GM12878 (cell line): ENCODE measurements at regions not wholly inside any gene's neighbourhood (a gene's known extent, or its start where the extent isn't known, plus 50 kb on each side); places are given as distances from the start of the nearest gene placed in this dataset.

ENCODE experiments used
- ATAC-seq: fragments of 200-7000 bp; cut with Tn5 transposase; 3 replicates; pipeline ENCODE4 v1.9.1; 2020; ENCODE audit warnings: mild to moderate bottlenecking, moderate library complexity
- BruUV-seq: library from RNA; stranded (reverse); fragments of 400-500 nt; replicated peaks from 2 replicates; lab custom pipeline; 2021; lab: Mats Ljungman, UMichigan
- CTCF ChIA-PET: fragments of 300-600 bp; sonication (Branson Sonifier 250); formaldehyde crosslinking; extraction: SDS; loops from one replicate; lab custom pipeline; 2021; ENCODE audit warnings: inconsistent platforms; lab: Yijun Ruan, JAX
- POLR2A ChIA-PET: fragments of 350-600 bp; formaldehyde crosslinking; extraction: SDS; loops from one replicate; lab custom pipeline; 2021; ENCODE audit warnings: inconsistent platforms; lab: Charles Lee
- RAD21 ChIA-PET: fragments of 300-600 bp; sonication (Branson Sonifier 250); formaldehyde crosslinking; loops from one replicate; lab custom pipeline; 2023; ENCODE audit warnings: antibody characterized with exemption; ENCODE audit not compliant: unreplicated experiment; lab: Charles Lee
- SMC1A ChIA-PET: fragments of 300-600 bp; sonication (Branson Sonifier 250); formaldehyde crosslinking; loops from one replicate; lab custom pipeline; 2023; ENCODE audit not compliant: unreplicated experiment, uncharacterized antibody; lab: Charles Lee
- DNase-seq: peaks from one replicate; pipeline ENCODE4 v3.0.0-alpha.2; 2011; ENCODE audit warnings: low read depth, low spot score
- FAIRE-seq: peaks from 3 replicates; lab custom pipeline; 2011; peaks lifted over from hg19 to GRCh38; lab: Jason Lieb, UNC
- H2AFZ ChIP-seq: 2 replicates; pipeline ENCODE4 v1.6.0; 2011; ENCODE audit warnings: low read depth, low read length, control low read depth; ENCODE audit not compliant: control insufficient read depth
- H3K27ac ChIP-seq: 2 replicates; pipeline ENCODE4 v1.5.1; 2011; ENCODE audit warnings: control low read depth; ENCODE audit not compliant: control insufficient read depth, insufficient read depth
- H3K27me3 ChIP-seq, 2 experiments: replicated peaks in 1 of 2; 2 replicates each; pipeline versions ENCODE4 v1.6.0 to v1.6.1; 2011; ENCODE audit warnings: low read length in 1 of 2; ENCODE audit not compliant: control insufficient read depth in 2 of 2, insufficient read depth in 2 of 2
- H3K36me3 ChIP-seq, 2 experiments: 2 replicates each; pipeline ENCODE4 v1.5.1; 2011; ENCODE audit warnings: low read length in 1 of 2; ENCODE audit not compliant: control insufficient read depth in 2 of 2, insufficient read depth in 2 of 2
- H3K4me1 ChIP-seq: 2 replicates; pipeline ENCODE4 v1.6.1; 2011; ENCODE audit warnings: mild to moderate bottlenecking, low read length, moderate library complexity, mixed read lengths; ENCODE audit not compliant: control insufficient read depth, insufficient read depth
- H3K4me2 ChIP-seq: 2 replicates; pipeline ENCODE4 v1.6.0; 2011; ENCODE audit warnings: control low read depth; ENCODE audit not compliant: control insufficient read depth, insufficient read depth
- H3K4me3 ChIP-seq: fragments of 200-600 bp; sonication (generic); 2 replicates; pipeline ENCODE4 v1.5.1; 2016
- H3K79me2 ChIP-seq: 2 replicates; pipeline ENCODE4 v1.6.0; 2011; ENCODE audit warnings: low read length; ENCODE audit not compliant: control insufficient read depth, insufficient read depth
- H3K9ac ChIP-seq: 2 replicates; pipeline ENCODE4 v1.8.0; 2011; ENCODE audit warnings: low read length, control low read depth, mixed read lengths; ENCODE audit not compliant: control insufficient read depth, insufficient read depth
- H3K9me3 ChIP-seq: replicated peaks from 3 replicates; pipeline ENCODE4 v1.5.1; 2011; ENCODE audit warnings: mild to moderate bottlenecking, low read length; ENCODE audit not compliant: control insufficient read depth, insufficient read depth
- H4K20me1 ChIP-seq: 2 replicates; pipeline ENCODE4 v1.6.0; 2011; ENCODE audit not compliant: control insufficient read depth, insufficient read depth
- CBFB ChIP-seq: IDR thresholded peaks from 2 replicates; pipeline ENCODE4 v1.6.1; 2016; ENCODE audit warnings: antibody characterized with exemption, low read depth
- CREB1 ChIP-seq: IDR thresholded peaks from 2 replicates; pipeline ENCODE4 v1.6.1; 2012; ENCODE audit warnings: low read depth, mild to moderate bottlenecking, inconsistent platforms
- EGR1 ChIP-seq, 2 experiments: IDR thresholded peaks; 1 replicate in 1 of 2; 2 replicates in 1 of 2; pipeline ENCODE4 v1.6.1; 2011 to 2012; ENCODE audit warnings: low read depth in 2 of 2, low read length in 2 of 2, borderline replicate concordance in 1 of 2, mild to moderate bottlenecking in 1 of 2, moderate library complexity in 1 of 2
- IKZF1 ChIP-seq: fragments of 450-650 bp; conservative IDR thresholded peaks from 2 replicates; pipeline ENCODE4 v1.6.1; 2017; ENCODE audit warnings: antibody characterized with exemption, mild to moderate bottlenecking
- KDM1A ChIP-seq: fragments of 200-600 bp; sonication (generic); IDR thresholded peaks from 2 replicates; pipeline ENCODE4 v1.6.1; 2016; ENCODE audit warnings: borderline replicate concordance
- NFXL1 ChIP-seq: fragments of 450-650 bp; IDR thresholded peaks from 2 replicates; pipeline ENCODE4 v1.6.1; 2017; ENCODE audit warnings: antibody characterized with exemption, mild to moderate bottlenecking, borderline replicate concordance
- NFYA ChIP-seq: IDR thresholded peaks from 2 replicates; pipeline ENCODE4 v1.6.1; 2011; ENCODE audit warnings: low read depth, mild to moderate bottlenecking, low read length, improper control_type of control experiment, borderline replicate concordance
- NR2F1 ChIP-seq: fragments of 450-650 bp; conservative IDR thresholded peaks from 2 replicates; pipeline ENCODE4 v1.6.1; 2017; ENCODE audit warnings: mild to moderate bottlenecking
- RUNX3 ChIP-seq: IDR thresholded peaks from 2 replicates; pipeline ENCODE4 v1.6.1; 2012; ENCODE audit warnings: low read length, inconsistent platforms
- SIN3A ChIP-seq: IDR thresholded peaks from 2 replicates; pipeline ENCODE4 v1.6.1; 2012; ENCODE audit warnings: low read depth, low read length, improper control_type of control experiment
- SMAD5 ChIP-seq: IDR thresholded peaks from 2 replicates; pipeline ENCODE4 v1.6.1; 2016; ENCODE audit warnings: antibody characterized with exemption, low read depth
- SP1 ChIP-seq: IDR thresholded peaks from one replicate; pipeline ENCODE4 v1.6.1; 2011; ENCODE audit warnings: low read depth, low read length
- SUPT20H ChIP-seq: IDR thresholded peaks from 2 replicates; pipeline ENCODE4 v1.6.1; 2011; ENCODE audit warnings: low read depth, mild to moderate bottlenecking, low read length, moderate library complexity, borderline replicate concordance; ENCODE audit not compliant: control insufficient read depth
- WGBS: methylation state at CpG from one replicate; pipeline ENCODE4 v1.1.6; 2016; ENCODE audit warnings: low lambda C conversion rate; ENCODE audit not compliant: insufficient replicate concordance, insufficient coverage; ENCODE audit errors: missing lambda C conversion rate; 5-methylcytosine and 5-hydroxymethylcytosine counted together
- in situ Hi-C: fragments of 300-500 bp; cut with MboI; formaldehyde crosslinking; loops from 9 replicates; pipeline ENCODE4 v1.14.3; 2018; ENCODE audit warnings: mixed read lengths
- intact Hi-C: fragments of 100-400 bp; cut with micrococcal nuclease; formaldehyde crosslinking; loops from one replicate; pipeline ENCODE4 v1.14.2; 2022; ENCODE audit not compliant: unreplicated experiment
- TF ChIP-seq, protein P1 (sequence below): fragments of 450-650 bp; IDR thresholded peaks from 2 replicates; pipeline ENCODE4 v1.6.1; 2017; ENCODE audit warnings: mild to moderate bottlenecking, low read depth, inconsistent platforms; ENCODE audit not compliant: poor library complexity, severe bottlenecking
- TF ChIP-seq, protein P2 (sequence below): fragments of 450-650 bp; IDR thresholded peaks from 2 replicates; pipeline ENCODE4 v1.6.1; 2017; ENCODE audit warnings: mild to moderate bottlenecking
- TF ChIP-seq, protein P3 (sequence below): fragments of 450-650 bp; IDR thresholded peaks from 2 replicates; pipeline ENCODE4 v1.6.1; 2016; ENCODE audit warnings: mild to moderate bottlenecking, moderate library complexity, borderline replicate concordance
- TF ChIP-seq, protein P4 (sequence below): IDR thresholded peaks from 2 replicates; pipeline ENCODE4 v1.6.1; 2011; ENCODE audit warnings: low read depth, low read length, improper control_type of control experiment, borderline replicate concordance

- no peaks in the 10 kb centered on the region for H3K4me1 ChIP-seq
- no peaks in the 10 kb centered on the region for H3K79me2 ChIP-seq
- no peak overlapping the region for H3K4me3 ChIP-seq
- SMC1A ChIA-PET: no interaction called here
- POLR2A ChIA-PET: no interaction called here
- DNase-seq: no peak
- in situ Hi-C loops (no loop called here), intact Hi-C loops (no loop called here)
- no peak overlapping the region for H3K4me2 ChIP-seq
- no peak for ATAC-seq
- no peak for FAIRE-seq
- no peaks in the 10 kb centered on the region for H4K20me1 ChIP-seq
- no peaks in the 10 kb centered on the region for H3K9me3 ChIP-seq
- no peak overlapping the region for H2AFZ ChIP-seq
- no peaks in the 10 kb centered on the region for H3K27me3 ChIP-seq
- H3K27ac ChIP-seq: no peak overlapping the region
- H3K9ac ChIP-seq: no peak overlapping the region
- WGBS: 41% methylated on average over 5 of the region's 5 CpGs
- TF ChIP-seq IKZF1 (no peak), SUPT20H (no peak), SMAD5 (no peak), CREB1 (no peak), NFXL1 (no peak), SP1 (no peak), CBFB (no peak), NR2F1 (no peak), KDM1A (no peak), NFYA (no peak), SIN3A (no peak), EGR1 (IDR thresholded peaks at IDR 0.05; ENCODE audit: borderline replicate concordance in 1 of 2, low read depth in 2 of 2, low read length in 2 of 2) (no peak), RUNX3 (no peak)
- TF ChIP-seq, protein P1, sequence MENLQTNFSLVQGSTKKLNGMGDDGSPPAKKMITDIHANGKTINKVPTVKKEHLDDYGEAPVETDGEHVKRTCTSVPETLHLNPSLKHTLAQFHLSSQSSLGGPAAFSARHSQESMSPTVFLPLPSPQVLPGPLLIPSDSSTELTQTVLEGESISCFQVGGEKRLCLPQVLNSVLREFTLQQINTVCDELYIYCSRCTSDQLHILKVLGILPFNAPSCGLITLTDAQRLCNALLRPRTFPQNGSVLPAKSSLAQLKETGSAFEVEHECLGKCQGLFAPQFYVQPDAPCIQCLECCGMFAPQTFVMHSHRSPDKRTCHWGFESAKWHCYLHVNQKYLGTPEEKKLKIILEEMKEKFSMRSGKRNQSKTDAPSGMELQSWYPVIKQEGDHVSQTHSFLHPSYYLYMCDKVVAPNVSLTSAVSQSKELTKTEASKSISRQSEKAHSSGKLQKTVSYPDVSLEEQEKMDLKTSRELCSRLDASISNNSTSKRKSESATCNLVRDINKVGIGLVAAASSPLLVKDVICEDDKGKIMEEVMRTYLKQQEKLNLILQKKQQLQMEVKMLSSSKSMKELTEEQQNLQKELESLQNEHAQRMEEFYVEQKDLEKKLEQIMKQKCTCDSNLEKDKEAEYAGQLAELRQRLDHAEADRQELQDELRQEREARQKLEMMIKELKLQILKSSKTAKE: no peak
- TF ChIP-seq, protein P2, sequence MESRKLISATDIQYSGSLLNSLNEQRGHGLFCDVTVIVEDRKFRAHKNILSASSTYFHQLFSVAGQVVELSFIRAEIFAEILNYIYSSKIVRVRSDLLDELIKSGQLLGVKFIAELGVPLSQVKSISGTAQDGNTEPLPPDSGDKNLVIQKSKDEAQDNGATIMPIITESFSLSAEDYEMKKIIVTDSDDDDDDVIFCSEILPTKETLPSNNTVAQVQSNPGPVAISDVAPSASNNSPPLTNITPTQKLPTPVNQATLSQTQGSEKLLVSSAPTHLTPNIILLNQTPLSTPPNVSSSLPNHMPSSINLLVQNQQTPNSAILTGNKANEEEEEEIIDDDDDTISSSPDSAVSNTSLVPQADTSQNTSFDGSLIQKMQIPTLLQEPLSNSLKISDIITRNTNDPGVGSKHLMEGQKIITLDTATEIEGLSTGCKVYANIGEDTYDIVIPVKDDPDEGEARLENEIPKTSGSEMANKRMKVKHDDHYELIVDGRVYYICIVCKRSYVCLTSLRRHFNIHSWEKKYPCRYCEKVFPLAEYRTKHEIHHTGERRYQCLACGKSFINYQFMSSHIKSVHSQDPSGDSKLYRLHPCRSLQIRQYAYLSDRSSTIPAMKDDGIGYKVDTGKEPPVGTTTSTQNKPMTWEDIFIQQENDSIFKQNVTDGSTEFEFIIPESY: no peak
- TF ChIP-seq, protein P3, sequence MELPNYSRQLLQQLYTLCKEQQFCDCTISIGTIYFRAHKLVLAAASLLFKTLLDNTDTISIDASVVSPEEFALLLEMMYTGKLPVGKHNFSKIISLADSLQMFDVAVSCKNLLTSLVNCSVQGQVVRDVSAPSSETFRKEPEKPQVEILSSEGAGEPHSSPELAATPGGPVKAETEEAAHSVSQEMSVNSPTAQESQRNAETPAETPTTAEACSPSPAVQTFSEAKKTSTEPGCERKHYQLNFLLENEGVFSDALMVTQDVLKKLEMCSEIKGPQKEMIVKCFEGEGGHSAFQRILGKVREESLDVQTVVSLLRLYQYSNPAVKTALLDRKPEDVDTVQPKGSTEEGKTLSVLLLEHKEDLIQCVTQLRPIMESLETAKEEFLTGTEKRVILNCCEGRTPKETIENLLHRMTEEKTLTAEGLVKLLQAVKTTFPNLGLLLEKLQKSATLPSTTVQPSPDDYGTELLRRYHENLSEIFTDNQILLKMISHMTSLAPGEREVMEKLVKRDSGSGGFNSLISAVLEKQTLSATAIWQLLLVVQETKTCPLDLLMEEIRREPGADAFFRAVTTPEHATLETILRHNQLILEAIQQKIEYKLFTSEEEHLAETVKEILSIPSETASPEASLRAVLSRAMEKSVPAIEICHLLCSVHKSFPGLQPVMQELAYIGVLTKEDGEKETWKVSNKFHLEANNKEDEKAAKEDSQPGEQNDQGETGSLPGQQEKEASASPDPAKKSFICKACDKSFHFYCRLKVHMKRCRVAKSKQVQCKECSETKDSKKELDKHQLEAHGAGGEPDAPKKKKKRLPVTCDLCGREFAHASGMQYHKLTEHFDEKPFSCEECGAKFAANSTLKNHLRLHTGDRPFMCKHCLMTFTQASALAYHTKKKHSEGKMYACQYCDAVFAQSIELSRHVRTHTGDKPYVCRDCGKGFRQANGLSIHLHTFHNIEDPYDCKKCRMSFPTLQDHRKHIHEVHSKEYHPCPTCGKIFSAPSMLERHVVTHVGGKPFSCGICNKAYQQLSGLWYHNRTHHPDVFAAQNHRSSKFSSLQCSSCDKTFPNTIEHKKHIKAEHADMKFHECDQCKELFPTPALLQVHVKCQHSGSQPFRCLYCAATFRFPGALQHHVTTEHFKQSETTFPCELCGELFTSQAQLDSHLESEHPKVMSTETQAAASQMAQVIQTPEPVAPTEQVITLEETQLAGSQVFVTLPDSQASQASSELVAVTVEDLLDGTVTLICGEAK: no peak
- TF ChIP-seq, protein P4, sequence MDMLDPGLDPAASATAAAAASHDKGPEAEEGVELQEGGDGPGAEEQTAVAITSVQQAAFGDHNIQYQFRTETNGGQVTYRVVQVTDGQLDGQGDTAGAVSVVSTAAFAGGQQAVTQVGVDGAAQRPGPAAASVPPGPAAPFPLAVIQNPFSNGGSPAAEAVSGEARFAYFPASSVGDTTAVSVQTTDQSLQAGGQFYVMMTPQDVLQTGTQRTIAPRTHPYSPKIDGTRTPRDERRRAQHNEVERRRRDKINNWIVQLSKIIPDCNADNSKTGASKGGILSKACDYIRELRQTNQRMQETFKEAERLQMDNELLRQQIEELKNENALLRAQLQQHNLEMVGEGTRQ: no peak
- BruUV-seq: no TSS peak
- no peaks in the 10 kb centered on the region for H3K36me3 ChIP-seq
- RAD21 ChIA-PET: no interaction called here
- CTCF ChIA-PET: no interaction called here
Measured at GRCh38 chr1:239906394-239906793, 185.3 kb upstream of the FMN2 start.
